RKO (cell line): ENCODE measurements at regions not wholly inside any gene's neighbourhood (a gene's known extent, or its start where the extent isn't known, plus 50 kb on each side); places are given as distances from the start of the nearest gene placed in this dataset.
A peak's percentile ranks its signal among the peaks of the same experiment; 100 is the strongest.
"Not testable (repeated sequence)": the region's sequence is repeated elsewhere in the genome, so short reads cannot be mapped to it uniquely, and the experiment has no call there.

Experiments
- DNase-seq: peaks from one replicate; pipeline ENCODE4 v3.0.0-alpha.2; 2016; ENCODE audit warnings: low spot score

DNA sequence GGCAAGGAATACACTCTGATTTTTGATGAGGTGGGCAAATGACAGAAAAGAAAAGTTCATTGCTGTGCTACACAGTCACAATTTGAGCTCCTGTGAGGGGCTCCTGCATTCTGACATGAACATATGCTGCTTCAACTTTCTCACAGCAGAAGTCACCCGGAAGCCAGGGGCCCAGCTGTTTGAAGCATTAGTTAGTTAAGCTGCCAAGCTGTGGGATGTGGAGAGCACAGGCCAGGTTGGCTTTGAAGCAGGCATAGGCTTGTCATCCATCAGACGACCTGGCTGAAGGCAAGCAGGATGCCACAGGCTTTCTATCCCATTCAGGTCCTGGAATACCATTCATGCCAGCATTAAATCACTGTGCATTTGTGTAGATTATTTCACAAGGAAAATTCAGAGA lies 63.1 kb downstream of the MTNR1B start:
- DNase-seq, result no peak

DNA sequence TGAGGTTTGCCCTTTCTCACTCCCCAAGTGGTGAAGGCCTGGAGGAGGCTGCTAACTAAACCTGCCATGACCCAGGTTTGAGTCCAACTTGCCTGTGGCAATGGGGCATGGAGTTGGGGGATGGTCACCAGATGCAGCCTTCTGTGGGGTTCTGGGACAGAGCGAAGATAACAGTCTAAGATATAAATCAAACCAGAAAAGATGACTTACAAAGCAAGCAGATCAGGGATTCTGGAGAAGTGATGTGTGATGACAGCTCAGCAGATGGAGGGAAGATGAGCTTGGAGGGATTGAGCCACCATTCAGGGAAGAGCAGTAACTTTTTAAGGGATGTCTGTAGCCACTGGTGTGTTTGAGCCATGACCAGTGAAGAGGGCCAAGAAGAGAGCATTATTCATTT lies 63.6 kb downstream of the MTNR1B start:
- DNase-seq, result no peak

DNA sequence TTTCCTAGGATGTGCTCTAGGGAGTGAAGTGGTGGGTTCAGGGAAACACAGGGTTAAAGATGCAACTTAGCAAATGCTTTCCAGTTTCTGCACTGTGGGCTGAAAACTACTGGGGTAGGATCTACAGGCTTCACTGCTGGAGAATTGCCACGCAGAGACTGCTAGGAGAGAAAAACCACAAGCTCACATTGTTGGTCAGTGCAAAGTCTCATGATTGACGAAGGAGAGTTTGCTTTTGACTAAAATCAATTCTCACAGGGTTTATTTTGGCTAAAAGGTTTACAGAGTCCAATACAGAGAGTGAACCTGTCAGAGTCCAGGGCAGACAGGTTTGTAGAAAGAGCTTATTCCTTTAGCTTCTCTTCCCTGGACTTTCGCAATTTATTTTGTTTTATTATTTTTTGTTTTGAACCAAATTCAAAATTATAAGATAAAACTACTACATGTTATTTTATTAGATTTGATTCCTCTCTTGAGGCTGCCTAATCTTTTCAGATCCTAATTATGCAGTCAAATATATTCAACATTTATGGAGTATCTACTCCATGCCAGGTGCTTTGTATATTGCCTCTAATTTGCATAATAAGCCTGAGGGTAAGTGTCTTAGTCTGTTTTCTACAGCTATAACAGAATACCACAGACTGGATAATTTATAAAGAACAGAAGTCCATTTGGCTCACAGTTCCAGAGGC lies 64.7 kb downstream of the MTNR1B start:
- no peak for DNase-seq

DNA sequence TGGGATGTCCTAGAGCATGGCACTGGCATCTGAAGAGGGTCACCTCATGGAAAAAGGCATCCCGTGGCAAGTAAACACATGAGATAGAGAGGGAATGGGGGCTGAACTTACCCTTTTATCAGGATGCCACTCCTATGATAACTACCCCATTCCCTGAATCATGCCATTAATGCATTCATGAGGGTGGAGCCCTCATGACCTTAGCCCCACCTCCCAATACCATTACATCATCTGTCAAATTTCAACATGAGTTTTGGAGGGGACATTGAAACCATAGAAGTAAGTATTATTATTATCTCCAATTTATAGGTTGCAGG lies 65.2 kb downstream of the MTNR1B start:
- no peak for DNase-seq

DNA sequence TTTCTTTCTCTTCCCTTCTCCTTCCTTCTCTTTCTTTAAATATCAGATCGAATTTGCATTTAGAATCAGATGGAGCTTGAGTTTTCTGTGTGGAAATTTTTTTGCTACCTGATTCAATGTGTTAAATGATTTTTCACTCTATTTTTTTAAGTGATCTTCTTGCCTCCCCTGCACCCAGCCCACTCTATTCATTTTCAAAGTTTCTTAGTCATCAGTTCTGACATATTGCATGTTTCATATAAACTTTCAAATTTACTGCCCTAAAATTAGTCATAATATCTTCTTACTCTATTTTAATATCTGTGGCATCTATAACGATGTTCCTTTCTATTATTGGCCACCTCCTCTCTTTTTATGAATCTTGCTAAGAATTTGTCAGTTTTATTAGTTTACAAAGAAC lies 69.1 kb downstream of the MTNR1B start:
- DNase-seq, result no peak

DNA sequence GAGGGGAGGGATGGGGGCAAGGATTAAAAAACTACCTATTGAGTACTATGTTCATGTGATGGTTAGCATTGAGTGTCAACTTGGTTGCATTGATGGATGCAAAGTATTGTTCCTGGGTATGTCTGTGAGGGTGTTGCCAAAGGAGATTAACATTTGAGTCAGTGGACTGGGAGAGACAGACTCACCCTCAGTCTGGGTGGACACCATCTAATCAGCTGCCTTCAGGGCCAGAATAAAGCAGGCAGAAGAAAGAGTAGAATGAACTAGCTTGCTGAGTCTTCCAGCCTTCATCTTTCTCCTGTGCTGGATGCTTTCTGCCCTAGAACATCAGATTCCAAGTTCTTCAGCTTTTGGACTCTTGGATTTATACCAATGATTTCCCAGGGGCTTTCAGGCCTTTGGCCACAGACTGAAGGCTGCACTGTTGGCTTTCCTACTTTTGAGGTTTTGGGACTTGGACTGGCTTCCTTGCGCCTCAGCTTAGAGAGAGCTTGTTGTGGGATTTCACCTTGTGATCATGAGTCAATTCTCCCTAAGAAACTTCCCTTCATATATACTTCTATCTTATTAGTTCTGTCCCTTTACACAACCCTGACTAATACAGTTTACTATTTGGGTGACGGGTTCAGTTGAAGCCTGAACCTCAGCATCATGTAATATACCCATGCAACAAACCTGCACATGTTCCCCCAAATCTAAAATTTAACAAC lies 70.2 kb downstream of the MTNR1B start:
- DNase-seq, result no peak

DNA sequence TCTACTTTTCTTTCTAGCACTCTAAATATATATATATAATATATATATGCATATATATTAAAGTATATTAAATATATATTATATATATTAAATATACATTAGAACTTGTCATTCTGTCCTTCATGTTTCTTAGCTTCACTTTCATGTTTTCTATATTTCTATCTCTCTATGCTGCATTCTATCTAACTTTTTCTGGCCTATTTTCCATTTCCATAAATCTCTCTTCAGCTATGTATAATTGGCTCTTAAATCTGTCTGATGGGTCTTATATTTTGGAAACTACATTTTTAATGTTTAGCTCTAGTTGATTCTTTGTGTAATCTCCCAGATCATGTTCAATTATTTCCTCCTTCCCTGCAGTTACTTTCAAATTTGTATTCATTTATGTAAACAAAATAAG lies 72.2 kb downstream of the MTNR1B start:
- no peak for DNase-seq

DNA sequence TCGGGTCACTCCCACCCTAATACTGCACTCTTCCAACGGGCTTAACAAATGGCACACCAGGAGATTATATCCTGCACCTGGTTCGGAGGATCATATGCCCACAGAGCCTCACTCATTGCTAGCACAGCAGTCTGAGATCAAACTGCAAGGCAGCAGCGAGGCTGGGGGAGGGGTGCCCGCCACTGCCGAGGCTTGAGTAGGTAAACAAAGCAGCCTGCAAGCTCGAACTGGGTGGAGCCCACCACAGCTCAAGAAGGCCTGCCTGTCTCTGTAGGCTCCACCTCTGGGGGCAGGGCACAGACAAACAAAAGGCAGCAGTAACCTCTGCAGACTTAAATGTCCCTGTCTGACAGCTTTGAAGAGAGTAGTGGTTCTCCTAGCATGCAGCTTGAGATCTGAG lies 73.7 kb downstream of the MTNR1B start:
- DNase-seq, result not testable (repeated sequence)

DNA sequence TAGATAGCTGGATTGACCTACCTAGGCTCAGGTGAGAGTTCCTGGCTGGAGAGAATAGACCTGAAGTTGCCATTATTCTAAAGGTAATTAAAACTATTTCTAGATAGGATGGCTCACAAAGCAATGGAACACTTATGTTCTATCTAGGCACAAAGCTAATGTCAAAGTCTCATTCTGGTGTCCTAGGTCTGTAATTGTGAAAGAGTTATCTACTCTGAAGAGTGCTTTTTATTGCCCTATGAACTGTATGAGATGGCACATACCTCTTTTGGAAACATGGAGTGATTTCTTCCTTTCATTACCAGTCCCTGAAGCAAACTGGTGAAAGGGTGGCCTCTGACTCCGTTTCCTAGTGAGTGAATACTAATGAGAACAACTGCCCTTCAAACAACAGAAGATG lies 80.3 kb downstream of the MTNR1B start:
- DNase-seq, result no peak

DNA sequence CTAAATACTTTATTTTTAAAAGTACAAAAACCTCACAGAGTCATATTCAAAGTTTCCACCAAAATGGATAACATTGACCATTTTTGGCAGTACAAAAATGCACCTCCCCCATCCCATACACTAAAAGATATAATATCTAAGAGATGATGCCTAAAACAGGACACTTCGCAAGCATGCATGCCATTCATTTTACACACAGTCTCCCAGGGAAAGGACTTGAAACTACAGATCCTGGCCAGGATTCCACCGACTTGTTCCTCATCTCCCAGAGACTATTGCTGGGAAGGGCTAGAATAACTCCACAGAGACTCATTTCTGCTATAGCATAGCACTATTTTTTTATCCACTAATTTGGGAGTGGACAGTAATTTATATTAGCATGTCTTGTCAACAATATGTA lies 81.7 kb downstream of the MTNR1B start:
- DNase-seq, result no peak

DNA sequence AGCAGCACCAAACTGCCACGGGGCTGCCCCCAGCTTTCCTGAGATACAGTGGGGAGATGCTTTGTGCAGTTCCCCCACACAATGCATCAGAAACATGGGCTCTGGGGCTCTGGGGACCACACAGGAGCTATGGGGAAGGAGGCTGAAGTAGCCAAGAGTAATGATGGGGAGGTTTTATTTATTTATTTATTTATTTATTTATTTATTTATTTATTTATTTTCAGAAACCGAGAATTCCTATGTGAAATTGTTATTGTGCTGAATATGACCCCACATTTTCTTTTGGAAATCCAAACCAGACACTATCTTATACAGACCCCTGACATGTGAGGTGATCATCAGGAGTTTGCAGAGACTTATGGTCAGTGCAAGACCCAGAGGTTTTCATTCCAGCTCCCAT lies 84.4 kb downstream of the MTNR1B start:
- no peak for DNase-seq

DNA sequence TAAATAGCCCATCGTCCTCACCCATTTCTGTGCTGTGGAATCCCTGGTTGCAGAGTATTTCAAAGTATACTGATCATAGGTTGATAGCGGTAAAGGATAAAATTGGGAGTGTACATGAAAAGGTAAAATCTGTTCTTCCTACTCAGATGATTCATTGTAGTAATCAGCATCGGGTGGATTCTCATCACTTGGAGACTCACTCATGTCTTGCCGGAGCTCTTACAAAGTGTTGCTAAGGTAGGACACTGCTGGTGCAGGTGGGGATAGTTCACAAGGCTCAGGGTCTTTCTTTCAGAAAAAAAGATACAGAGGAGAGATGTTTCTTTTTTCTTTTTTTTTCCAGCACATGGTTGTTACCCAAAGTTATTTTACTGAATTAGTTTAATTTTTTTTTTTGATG lies 84.8 kb downstream of the MTNR1B start:
- no peak for DNase-seq

DNA sequence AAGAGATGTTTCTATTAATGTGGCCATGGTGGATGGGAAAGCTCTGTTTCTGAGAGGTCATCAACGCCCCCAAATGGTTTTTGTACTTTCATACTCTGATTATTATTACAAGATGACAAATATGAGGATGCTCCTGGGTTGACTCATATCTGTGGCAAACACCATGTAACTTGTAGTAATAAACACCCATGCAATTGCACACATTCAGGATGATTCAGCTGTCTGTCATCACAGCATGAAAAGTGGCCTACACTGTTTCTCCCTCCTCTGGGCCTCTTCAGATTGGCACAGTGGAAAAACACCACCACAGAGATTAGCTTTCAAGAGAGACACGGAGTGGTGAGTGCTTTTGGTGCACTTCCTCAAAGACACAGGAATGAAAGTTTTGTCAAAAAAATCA lies 85.4 kb downstream of the MTNR1B start:
- DNase-seq, result peak; percentile 93

DNA sequence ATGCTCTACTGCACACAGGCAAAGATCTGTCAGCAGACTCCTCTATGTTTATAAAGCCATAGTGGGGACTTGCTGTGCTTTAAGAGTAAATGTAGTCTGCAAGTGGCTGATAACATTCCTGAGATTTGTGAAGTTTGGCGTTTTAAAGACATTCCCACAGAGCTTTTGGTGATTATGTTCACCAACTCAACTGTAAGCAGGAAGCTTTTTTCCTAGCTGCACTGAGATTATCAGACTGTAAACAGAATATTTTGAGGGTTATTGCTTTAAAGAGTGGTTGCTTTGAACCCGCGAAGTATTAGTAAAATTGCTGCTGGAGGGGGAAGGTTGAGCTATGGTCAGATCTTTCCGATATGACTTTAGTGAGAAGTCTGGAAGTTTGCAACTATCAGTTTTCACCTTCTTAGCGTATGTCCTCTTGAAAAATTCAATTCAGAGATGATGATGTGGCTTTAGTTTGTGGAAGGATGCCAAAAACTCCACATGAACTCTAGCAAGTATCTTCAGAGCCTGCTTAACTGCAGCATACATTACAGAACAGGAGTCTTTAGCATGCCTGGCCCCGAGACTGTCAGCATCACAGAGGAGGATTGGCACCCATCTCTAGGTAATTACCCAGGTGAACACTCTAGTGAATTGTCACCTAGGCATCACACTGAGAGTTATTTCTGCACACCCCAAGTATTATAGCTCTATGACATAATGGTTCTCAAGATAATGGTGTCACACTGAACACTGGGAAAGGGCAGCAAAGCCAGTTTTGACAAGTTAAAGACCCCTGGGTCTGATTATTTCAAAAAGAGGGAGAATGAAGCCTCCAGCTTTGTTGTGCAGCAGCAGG lies 89.9 kb downstream of the MTNR1B start:
- no peak for DNase-seq

DNA sequence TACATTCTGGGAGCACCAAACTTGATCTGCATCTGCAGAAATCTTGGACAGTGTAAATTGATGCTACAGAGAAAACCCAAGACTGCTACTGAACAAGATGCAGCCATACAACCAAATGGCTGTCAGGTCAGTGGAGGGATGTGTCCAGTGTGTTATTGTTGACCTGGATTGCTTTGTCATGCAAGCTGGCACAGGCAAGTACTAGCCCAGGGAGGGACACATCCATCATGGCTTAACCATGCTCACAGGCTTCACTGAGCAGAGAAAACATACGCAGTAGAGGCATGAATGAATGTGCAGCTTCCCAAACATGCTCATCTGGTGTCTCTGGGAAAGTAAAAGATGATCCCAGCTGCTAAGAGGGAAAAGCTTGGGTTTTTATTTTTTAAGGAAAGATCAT lies 93.6 kb downstream of the MTNR1B start:
- DNase-seq, result no peak

DNA sequence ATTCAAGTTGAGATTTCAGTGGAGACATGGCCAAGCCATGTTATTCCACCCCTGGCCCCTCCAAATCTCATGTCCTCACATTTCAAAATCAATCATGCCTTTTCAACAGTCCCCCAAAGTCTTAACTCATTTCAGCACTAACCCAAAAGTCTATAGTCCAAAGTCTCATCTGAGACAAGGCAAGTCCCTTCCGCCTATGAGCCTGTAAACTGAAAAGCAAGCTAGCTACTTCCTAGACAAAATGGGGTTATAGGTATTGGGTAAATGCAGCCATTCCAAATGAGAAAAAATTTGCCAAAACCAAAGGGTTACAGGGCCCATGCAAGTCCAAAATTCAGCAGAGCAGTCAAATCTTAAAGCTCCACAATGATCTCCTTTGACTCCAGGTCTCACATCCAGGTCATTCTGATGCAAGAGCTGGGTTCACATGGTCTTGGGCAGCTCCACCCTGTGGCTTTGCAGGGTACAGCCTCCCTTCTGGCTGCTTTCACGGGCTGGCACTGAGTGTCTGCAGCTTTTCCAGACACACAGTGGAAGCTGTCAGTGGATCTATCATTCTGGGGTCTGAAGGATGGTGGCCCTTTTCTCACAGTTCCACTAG lies 95.7 kb downstream of the MTNR1B start:
- DNase-seq, result peak; percentile 15

DNA sequence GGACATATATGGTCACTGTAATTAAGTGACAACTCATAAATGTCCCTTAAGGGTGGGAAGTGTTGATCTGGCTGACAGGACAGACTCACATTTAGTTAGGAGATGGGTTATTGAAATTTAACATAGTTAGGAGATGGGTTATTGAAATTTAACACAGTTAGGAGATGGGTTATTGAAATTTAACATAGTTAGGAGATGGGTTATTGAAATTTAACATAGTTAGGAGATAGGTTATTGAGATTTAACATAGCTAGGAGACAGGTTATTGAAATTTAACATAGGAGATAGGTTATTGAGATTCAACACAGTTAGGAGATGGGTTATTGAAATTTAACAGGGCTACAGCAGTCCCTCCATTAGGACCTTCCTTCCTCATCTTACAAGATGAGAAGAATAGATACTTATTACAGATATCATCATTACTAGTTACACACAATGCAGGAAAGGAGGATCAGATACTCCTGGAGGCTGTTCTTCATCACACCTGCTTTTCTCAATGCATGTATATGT lies 98.5 kb downstream of the MTNR1B start:
- DNase-seq, result no peak

DNA sequence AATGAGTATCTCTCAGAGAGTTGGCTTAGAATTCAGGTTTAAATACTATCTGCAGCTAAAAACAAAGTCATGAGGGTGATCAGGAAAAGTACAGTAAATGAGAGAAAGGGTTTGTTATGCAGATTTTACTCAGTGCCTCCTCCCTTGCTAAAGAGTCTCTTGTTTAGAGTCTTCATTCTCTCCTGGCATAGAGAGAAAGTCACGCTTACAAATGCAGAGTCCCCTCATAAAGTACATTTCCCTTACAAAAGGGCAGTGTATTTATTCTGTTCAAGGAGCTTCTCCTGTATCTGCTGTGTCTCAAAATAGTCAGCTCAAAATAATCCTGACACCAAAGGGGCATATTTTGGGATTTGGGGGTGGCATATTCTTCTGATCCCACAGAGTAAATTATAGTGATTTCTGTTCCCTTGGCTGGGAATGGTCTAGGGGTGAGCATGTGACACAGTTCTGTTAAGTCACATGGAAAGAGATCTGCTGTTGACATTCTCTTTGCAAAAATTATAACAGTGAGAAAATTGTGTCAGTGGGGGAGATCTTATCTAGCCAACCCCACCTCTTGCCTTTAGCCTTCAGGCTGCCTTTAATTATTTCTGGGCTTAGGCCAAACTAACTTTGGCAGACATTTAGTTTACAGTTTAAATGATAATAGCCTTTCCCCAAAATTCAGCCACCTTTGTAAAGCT lies 102.9 kb downstream of the MTNR1B start:
- no peak for DNase-seq

DNA sequence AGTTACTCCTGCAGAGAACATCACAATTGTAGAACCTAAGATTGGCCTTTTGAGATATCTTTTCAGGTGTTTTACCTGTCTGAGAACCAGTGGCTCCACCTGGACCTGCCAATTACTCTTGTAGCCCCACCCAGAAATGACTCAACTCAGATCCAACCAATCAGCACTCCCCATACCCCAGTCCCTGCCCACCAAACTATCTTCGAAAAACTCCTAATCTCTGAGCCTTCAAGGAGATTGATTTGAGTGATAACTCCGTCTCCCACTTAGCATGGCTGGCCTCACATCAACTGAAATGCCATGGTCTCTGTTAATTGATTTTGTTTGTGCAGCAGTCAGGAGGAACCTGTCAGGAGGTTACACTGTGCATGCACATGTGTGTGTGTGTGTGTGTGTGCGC lies 103.6 kb downstream of the MTNR1B start:
- no peak for DNase-seq

DNA sequence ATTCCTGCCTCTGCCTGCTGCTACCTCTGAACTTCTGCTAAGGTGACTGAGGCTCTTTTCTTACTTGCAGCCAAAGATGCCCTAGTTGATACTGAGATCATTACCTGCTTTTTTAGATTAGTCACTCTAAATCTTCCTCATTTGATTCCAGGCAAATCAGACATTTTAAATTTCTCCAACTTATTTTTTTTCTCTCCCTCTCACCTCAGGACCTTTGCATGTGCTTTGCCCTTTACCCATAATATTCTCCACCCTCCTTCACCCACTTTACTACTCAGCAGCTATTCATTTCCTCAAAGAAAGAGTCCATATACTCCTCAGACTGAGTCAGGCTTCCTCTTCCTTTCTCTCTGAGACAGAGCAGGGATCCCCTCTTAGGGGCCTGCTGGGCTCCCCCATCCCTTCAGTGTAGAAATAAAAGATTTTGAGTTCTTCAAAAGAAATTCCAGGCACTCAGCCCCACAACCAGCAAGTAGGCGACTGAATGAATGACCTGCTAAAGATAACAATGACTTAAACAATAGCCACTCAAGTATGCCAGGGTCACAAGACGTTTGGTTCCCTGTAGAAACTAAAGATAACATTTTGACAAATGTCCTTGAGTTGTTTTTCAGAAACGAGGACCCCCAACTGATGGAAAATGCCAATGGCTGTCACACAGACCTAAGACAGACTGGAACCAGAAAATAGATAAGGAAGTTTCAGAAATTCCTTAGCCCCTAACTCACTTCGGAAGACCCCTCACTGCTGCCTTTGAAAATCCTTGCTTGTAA lies 104.2 kb downstream of the MTNR1B start:
- no peak for DNase-seq

DNA sequence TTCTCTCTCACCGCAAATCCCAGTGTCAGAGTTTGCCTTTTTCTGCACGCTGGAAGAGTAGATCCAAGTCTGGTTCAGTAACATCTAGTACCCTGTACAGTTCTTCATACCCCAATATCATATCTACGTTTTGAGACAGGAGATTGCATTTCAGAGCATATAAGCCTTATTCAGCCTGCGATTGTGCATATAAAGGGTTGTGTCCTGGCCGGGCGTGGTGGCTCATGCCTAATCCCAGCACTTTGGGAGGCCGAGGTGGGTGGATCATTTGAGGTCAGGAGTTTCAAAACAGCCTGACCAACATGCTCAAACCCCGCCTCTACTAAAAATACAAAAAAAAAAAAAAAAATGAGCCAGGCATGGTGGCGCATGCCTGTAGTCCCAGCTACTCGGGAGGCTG lies 104.9 kb downstream of the MTNR1B start:
- DNase-seq, result no peak
